Endodermal cell (in vitro differentiated cells): ENCODE measurements at regions not wholly inside any gene's neighbourhood (a gene's known extent, or its start where the extent isn't known, plus 50 kb on each side); places are given as distances from the start of the nearest gene placed in this dataset.

Experiments used
- DNase-seq: peaks from one replicate; pipeline ENCODE4 v3.0.0-alpha.2; 2017
- H3K27ac ChIP-seq: 2 replicates; pipeline ENCODE4 v1.5.1; 2013; ENCODE audit warnings: mild to moderate bottlenecking, low read depth, low read length, moderate library complexity
- H3K27me3 ChIP-seq: 2 replicates; pipeline ENCODE4 v1.6.1; 2013; ENCODE audit warnings: mild to moderate bottlenecking, low read length, moderate library complexity; ENCODE audit not compliant: insufficient read depth, control insufficient read depth, poor library complexity, severe bottlenecking
- H3K36me3 ChIP-seq: 2 replicates; pipeline ENCODE4 v1.7.0; 2013; ENCODE audit warnings: mild to moderate bottlenecking, low read length, moderate library complexity; ENCODE audit not compliant: control insufficient read depth, insufficient read depth
- H3K4me1 ChIP-seq: one replicate; pipeline ENCODE4 v1.7.0; 2013; ENCODE audit warnings: low read length; ENCODE audit not compliant: control insufficient read depth, insufficient read depth
- H3K4me3 ChIP-seq: 2 replicates; pipeline ENCODE4 v1.5.1; 2013; ENCODE audit warnings: mild to moderate bottlenecking, low read length, moderate library complexity
- H3K9ac ChIP-seq: 2 replicates; pipeline ENCODE4 v1.6.1; 2013; ENCODE audit warnings: mild to moderate bottlenecking, low read length, moderate library complexity; ENCODE audit not compliant: poor library complexity, severe bottlenecking; ENCODE audit errors: extremely low read depth
- H3K9me3 ChIP-seq: 2 replicates; pipeline ENCODE4 v1.6.1; 2013; ENCODE audit warnings: mild to moderate bottlenecking, low read length, moderate library complexity; ENCODE audit not compliant: control insufficient read depth
- H3K27ac Mint-ChIP-seq: 2 replicates; pipeline ENCODE4 v1.8.0; 2020; ENCODE audit warnings: mixed read lengths
- H3K27me3 Mint-ChIP-seq: 2 replicates; pipeline ENCODE4 v1.8.0; 2021; ENCODE audit warnings: mild to moderate bottlenecking, mixed read lengths; ENCODE audit not compliant: insufficient read depth
- H3K36me3 Mint-ChIP-seq: 2 replicates; pipeline ENCODE4 v1.8.0; 2020; ENCODE audit warnings: low read depth, mixed read lengths
- H3K4me1 Mint-ChIP-seq: 2 replicates; pipeline ENCODE4 v1.8.0; 2020; ENCODE audit warnings: mixed read lengths
- H3K4me3 Mint-ChIP-seq: 2 replicates; pipeline ENCODE4 v1.8.0; 2020; ENCODE audit warnings: mild to moderate bottlenecking, moderate library complexity, mixed read lengths
- H3K9me3 Mint-ChIP-seq: 2 replicates; pipeline ENCODE4 v1.8.0; 2020; ENCODE audit warnings: mild to moderate bottlenecking, mixed read lengths
- CTCF ChIP-seq: fragments of 200-600 bp; sonication (generic); conservative IDR thresholded peaks from 2 replicates; pipeline ENCODE4 v1.5.0; 2021; ENCODE audit warnings: antibody characterized with exemption, mild to moderate bottlenecking
- WGBS, 2 experiments: methylation state at CpG; one replicate each; pipeline versions ENCODE4 v1.1.5 to v1.1.7; 2013; ENCODE audit warnings: missing lambda C conversion rate in 2 of 2, mixed read lengths in 1 of 2; ENCODE audit not compliant: insufficient coverage in 1 of 2, insufficient read length in 1 of 2; 5-methylcytosine and 5-hydroxymethylcytosine counted together

GRCh38 chr12:116421785-116422538, 137.2 kb upstream of the MAP1LC3B2 start:
- no peak for DNase-seq
- Histone ChIP-seq H3K4me3 (peak overlapping the region; percentile 8), H3K9me3 (peaks cover 9% of the 10 kb centered on the region), H3K27ac (no peak overlapping the region), H3K9ac (no peak overlapping the region), H3K27me3 (no peaks in the 10 kb centered on the region), H3K36me3 (no peaks in the 10 kb centered on the region), H3K4me1 (peaks cover 7% of the 10 kb centered on the region)
- Mint-ChIP-seq H3K36me3 (peaks cover 3% of the 10 kb centered on the region), H3K4me1 (peaks cover 9% of the 10 kb centered on the region), H3K4me3 (no peak overlapping the region), H3K9me3 (peaks cover 9% of the 10 kb centered on the region), H3K27me3 (no peaks in the 10 kb centered on the region), H3K27ac (no peak overlapping the region)
- TF ChIP-seq CTCF: no peak
- 93 to 94% methylated on average over 2 of the region's 2 CpGs for WGBS, 2 experiments

- Histone ChIP-seq H3K9ac (no peak overlapping the region), H3K27me3 (no peaks in the 10 kb centered on the region), H3K27ac (no peak overlapping the region), H3K4me3 (no peak overlapping the region), H3K9me3 (peaks cover 9% of the 10 kb centered on the region), H3K4me1 (peaks cover 9% of the 10 kb centered on the region), H3K36me3 (no peaks in the 10 kb centered on the region)
- 87 to 100% methylated on average over 1 to 4 of the region's 4 CpGs for WGBS, 2 experiments
- Mint-ChIP-seq H3K36me3 (peaks cover 3% of the 10 kb centered on the region), H3K4me3 (no peak overlapping the region), H3K9me3 (peaks cover 9% of the 10 kb centered on the region), H3K27me3 (no peaks in the 10 kb centered on the region), H3K27ac (no peak overlapping the region), H3K4me1 (peaks cover 20% of the 10 kb centered on the region)
- TF ChIP-seq CTCF: no peak
- no peak for DNase-seq
Observed at GRCh38 chr12:116423094-116423493, 136.1 kb upstream of the MAP1LC3B2 start.

GRCh38 chr12:116425256-116426193, 133.7 kb upstream of the MAP1LC3B2 start:
- Mint-ChIP-seq H3K9me3 (peaks cover 9% of the 10 kb centered on the region), H3K36me3 (peaks cover 3% of the 10 kb centered on the region), H3K27me3 (no peaks in the 10 kb centered on the region), H3K27ac (peak overlapping the region; percentile 99), H3K4me1 (peaks cover 30% of the 10 kb centered on the region), H3K4me3 (no peak overlapping the region)
- H3K36me3 ChIP-seq: no peaks in the 10 kb centered on the region
- H3K4me1 ChIP-seq: peaks cover 9% of the 10 kb centered on the region
- H3K27ac ChIP-seq: peak overlapping the region; percentile 5
- DNase-seq: no peak
- H3K9ac ChIP-seq: peak overlapping the region; percentile 85
- no peaks in the 10 kb centered on the region for H3K27me3 ChIP-seq
- no peak for TF ChIP-seq CTCF
- no peak overlapping the region for H3K4me3 ChIP-seq
- H3K9me3 ChIP-seq: peaks cover 9% of the 10 kb centered on the region
- 93 to 95% methylated on average over 13 to 14 of the region's 15 CpGs for WGBS, 2 experiments
